Fibroblast of the conjunctiva (primary cell): ENCODE measurements at regions not wholly inside any gene's neighbourhood (a gene's known extent, or its start where the extent isn't known, plus 50 kb on each side); places are given as distances from the start of the nearest gene placed in this dataset.
"Not testable (repeated sequence)": the region's sequence is repeated elsewhere in the genome, so short reads cannot be mapped to it uniquely, and the experiment has no call there.

ENCODE experiments used
- DNase-seq: peaks from one replicate; pipeline ENCODE4 v3.0.0-alpha.2; 2010; ENCODE audit warnings: low read depth

DNA sequence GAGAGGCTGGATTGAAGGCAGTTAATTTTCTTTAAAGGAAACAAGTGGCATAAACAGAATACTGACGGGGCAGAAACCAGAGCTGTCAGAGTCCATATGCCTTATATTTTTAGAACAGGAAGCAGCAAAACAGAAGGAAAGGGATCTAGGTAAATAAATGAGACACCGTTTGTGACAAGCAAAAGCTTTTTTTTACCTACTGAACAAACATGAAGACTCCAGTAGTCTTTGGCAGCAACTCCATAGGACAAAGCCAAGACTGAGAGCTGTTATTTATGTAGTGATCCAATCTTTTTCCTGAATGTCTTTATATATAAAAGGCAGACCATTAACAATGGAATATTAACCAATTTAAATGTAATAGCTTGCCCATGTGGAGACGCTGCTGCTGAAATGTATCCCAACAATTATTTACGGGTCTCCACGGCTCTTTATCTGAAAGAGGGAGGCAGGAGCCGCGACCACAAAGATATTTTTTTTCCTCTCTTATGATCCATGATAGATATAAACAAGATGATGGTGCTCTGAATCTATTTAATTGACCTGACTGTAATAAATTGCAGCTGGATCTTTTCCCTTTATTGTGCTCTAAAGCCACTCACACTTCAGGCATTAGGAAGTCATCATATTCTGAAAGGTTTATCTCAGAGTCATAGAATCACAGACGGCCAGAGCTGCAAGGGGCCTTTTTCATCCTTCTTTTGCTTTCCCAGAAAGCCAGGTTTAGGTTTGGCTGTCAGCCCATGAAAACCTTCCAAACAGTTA lies 687.8 kb downstream of the EFNB2 start:
- no peak for DNase-seq

DNA sequence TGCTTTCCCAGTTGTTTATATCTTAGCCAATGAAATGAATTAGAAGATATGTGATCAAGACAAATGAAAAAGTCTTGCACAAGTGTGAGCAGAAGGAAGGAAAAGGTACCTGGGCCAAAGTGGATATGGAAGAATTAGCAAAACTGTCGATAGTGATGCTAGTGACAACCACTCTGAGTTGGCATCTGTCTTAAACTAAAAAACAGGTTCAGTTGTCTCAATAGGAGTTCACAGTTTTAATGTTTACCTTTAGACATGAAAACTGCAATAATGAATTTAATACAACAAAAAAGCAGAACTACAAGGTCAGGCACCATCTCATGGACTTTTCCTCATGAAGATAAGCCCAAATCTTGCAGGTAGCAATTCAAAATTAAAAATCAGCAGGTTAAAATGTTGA lies 688.5 kb downstream of the EFNB2 start:
- DNase-seq: no peak

- DNase-seq: no peak
Observed at GRCh38 chr13:105841286-105841685, 694.2 kb downstream of the EFNB2 start.

- DNase-seq: no peak
Observed at GRCh38 chr13:105838231-105838630, 697.2 kb downstream of the EFNB2 start.

- not testable (repeated sequence) for DNase-seq
Observed at GRCh38 chr13:105837295-105837694, 698.2 kb downstream of the EFNB2 start.

GRCh38 chr13:105830821-105831220 lies 704.6 kb downstream of the EFNB2 start:
- no peak for DNase-seq

- DNase-seq: no peak
Observed at GRCh38 chr13:105827111-105827809, 708.2 kb downstream of the EFNB2 start.

- DNase-seq: no peak
Observed at GRCh38 chr13:105825071-105825470, 710.4 kb downstream of the EFNB2 start.

DNA sequence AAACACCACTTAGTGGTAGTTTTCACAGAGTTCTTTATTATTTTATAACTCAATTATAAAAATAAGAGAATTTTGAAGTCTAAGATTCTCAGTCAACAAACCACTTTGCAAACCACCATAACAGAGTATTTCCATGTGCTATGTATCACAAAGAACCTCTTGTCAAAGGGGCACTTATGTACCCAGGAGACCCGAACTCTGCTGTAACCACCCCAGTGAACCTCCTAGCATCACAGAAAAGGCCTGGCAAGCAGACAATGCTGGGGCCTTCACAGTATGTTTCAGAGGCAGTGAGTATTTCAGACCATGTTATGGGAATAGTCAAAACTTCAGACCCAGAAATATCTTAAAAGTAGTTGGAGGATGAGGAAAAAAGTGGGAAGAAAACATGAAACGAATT lies 714.1 kb downstream of the EFNB2 start:
- DNase-seq: no peak

DNA sequence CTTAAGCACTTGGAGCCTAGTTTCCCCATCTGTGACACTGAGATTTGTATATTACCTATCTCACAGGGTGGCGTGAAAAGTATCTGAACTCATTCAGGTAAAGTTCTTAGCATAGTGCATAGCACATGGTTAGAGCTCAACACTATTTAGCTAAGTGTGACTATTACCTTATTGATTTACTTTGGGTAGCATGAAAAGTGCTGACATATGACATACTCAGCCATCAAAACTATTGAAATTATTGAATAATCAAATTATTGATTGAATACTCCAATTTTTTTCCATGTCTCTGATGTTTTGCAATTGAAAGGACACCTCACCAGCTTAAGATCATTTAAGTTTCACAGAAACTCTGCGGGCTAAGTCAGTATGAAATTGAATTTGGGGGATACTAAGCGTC lies 715.0 kb downstream of the EFNB2 start:
- no peak for DNase-seq

DNA sequence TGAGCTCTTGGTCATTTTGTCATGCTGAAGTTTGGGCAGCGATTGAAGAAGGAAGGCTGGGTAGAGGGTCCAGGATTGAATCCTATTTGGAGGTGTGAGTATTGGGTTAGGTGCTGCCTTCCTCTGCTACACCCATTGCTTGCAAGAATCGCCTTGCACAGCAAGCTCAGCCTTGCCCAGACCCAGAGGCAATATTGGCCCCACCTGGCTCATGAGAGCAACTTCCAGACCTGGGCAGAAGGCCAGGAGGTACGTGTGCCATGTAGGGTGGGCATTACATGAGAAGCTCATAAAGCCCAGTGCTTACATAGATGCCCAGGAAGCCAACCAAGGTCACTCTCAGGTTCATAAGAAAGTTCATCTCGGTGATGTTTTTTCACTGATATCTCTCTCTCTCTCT lies 718.0 kb downstream of the EFNB2 start:
- no peak for DNase-seq

- DNase-seq: no peak
Observed at GRCh38 chr13:105816994-105817393, 718.5 kb downstream of the EFNB2 start.

DNA sequence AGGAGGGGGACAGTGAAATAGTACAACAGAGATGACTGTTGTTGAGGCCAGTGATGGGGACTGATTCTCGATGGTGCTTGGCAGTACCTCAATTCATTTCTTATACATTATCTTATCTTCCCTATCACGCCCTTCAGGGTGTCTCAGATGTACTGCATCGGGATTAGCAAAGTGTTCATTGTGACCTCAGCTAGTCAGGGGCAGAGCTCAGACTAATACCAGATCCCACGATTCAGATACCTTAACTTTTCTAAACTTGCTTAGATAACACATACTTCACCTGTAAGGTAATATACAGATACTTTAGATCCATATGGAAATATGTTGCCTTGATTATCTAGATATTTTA lies 720.6 kb downstream of the EFNB2 start:
- no peak for DNase-seq

DNA sequence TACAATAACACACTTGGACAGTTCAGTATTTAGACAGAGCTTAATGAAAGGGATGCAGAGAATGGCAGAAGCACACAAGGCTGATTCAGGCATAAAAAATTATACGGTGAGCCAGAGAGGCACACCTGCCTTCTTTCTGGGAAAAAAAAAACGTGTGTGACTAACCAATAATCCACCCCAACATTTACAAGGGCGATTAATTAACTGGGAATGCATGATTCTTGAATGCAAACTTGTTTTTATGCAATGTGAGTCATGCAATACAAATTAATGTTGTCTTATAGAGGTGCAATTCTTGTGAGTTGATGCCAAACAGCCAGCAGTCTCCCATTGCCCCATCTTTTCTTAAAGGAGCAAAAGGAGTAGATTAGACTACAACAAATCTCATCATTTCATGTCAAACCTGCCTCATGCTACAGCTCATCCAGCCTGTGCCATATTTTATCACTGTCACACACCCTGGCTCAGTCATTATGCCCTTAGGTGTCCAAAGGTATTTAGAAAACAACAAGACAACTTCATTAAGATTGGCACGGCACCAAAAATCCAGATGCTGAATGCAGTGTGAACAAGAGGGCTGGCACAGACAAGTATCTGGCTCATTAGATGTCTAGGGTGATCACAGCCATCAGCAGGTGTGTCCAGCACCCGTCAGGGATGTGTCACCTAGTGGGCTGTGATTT lies 721.1 kb downstream of the EFNB2 start:
- no peak for DNase-seq

- no peak for DNase-seq
Observed at GRCh38 chr13:105806628-105806920, 728.9 kb downstream of the EFNB2 start.

DNA sequence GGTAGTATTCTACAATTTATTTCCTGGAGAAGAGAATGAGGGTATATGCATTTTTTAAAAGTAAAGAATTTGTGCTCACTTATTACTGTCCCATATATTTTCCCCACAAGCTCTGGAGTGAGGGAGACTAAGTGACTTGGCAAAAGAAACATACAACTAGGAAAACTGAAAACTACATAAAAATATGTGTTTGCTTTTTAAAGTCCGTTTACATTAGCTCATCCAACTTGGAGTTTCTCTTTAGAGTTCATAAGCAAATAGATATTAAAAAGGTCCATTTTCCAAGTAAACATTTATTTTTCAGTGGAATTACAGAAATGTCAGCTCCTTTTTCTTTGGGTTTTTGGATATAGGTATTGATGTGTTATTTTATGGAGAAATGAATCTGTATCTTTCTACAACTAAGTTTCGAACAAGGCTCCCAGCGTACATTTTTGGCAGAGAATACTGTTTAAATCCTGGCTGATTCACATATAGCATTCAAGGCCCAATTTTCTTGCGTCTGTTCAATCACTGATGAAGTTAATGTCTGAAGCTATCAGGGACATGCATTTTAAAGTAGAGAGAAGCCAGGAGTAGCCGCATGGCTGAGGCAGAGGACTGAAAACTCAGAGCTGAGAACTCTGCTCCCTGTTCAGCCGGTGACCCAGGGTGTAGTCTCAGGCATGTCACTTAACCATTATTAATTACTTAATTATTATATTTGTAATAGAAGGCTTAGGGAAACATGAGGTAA lies 729.4 kb downstream of the EFNB2 start:
- DNase-seq: no peak

GRCh38 chr13:105804561-105805190 lies 730.8 kb downstream of the EFNB2 start:
- DNase-seq: peak; percentile 4

GRCh38 chr13:105799155-105799554 lies 736.3 kb downstream of the EFNB2 start:
- DNase-seq: no peak

GRCh38 chr13:105798541-105798940 lies 736.9 kb downstream of the EFNB2 start:
- DNase-seq: no peak

DNA sequence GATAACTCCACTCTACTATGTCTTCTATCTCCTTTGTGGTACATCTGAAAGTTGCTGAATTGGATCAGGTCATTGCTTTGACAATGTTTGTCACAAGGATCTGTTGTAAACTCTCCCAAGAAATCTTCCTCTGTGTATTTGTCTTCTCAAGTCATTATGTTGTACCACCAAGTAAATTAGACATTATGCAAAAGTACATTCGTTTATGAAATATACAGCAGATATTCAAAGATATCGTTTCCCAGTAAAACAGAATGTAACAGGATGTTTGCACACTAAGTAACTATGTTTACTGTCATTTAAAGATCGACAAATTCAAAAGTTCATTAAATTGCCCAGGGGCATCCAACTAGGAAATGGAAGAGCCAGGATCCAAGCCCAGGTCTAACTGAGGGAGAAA lies 739.4 kb downstream of the EFNB2 start:
- no peak for DNase-seq

- DNase-seq: no peak
Observed at GRCh38 chr13:105790923-105791322, 744.5 kb downstream of the EFNB2 start.

DNA sequence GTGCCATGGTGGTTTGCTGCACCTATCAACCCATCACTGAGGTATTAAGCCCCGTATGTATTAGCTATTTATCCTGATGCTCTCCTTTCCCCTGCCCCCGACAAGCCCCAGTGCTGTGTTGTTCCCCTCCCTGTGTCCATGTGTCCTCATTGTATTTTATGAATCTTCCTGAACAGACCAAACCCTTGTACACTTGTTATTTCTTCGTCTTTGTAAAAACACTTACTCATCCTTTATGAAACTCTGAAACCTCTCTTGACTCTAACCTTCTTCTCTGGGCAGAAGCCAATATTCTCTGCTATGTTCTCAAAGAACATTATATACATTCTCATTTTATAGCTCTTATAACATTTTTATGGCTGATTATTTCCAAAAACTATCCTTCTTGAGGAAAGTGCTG lies 746.9 kb downstream of the EFNB2 start:
- DNase-seq: no peak
